A673 (cell line): ENCODE measurements at regions not wholly inside any gene's neighbourhood (a gene's known extent, or its start where the extent isn't known, plus 50 kb on each side); places are given as distances from the start of the nearest gene placed in this dataset.

Source experiments
- CTCF ChIP-seq: fragments of 300-800, 200-600 bp; sonication (generic); conservative IDR thresholded peaks from 2 replicates; pipeline ENCODE4 v1.5.1; 2017; ENCODE audit warnings: low read depth, mild to moderate bottlenecking, antibody characterized with exemption, low read length, moderate library complexity, mixed read lengths
- EZH2 ChIP-seq: fragments of 200-600 bp; sonication (generic); IDR thresholded peaks from 2 replicates; pipeline ENCODE4 v1.6.1; 2017; ENCODE audit warnings: borderline replicate concordance, low read depth, mild to moderate bottlenecking, mixed read lengths, antibody characterized with exemption, low read length; ENCODE audit not compliant: poor library complexity, severe bottlenecking

DNA sequence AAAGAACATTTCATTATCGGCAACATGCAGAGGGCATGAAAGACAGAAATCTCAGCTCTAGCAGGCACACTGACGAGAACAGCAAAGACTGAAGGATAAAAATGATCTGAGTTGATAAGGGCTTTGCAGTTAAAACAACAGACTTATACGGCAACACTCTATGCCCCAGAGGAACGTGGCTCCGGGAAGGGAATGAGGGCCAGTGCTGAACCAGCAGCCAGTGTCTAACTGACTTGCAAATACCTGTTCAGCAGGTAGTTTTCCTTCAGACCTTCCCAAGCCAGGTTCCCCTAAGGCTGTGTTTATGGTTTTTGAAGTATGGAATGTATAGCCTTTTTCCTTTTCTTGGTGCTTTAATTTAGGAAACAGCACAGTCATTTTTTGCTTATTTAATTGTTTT is 121.3 kb upstream of the CDH18 start:
- TF ChIP-seq CTCF: no peak
- TF ChIP-seq EZH2: no peak
